CD4-positive, alpha-beta T cell treated with Interleukin-15 for 4 hours (primary cell): ENCODE measurements at regions not wholly inside any gene's neighbourhood (a gene's known extent, or its start where the extent isn't known, plus 50 kb on each side); places are given as distances from the start of the nearest gene placed in this dataset.

Experiments
- DNase-seq: peaks from one replicate; pipeline ENCODE4 v3.0.0-alpha.2; 2020; ENCODE audit warnings: low spot score

- DNase-seq, result no peak
These were observed 174.2 kb downstream of the BUD13 start for GRCh38 chr11:116598556-116598955.

GRCh38 chr11:116598036-116598435 is 174.8 kb downstream of the BUD13 start:
- DNase-seq, result no peak

DNA sequence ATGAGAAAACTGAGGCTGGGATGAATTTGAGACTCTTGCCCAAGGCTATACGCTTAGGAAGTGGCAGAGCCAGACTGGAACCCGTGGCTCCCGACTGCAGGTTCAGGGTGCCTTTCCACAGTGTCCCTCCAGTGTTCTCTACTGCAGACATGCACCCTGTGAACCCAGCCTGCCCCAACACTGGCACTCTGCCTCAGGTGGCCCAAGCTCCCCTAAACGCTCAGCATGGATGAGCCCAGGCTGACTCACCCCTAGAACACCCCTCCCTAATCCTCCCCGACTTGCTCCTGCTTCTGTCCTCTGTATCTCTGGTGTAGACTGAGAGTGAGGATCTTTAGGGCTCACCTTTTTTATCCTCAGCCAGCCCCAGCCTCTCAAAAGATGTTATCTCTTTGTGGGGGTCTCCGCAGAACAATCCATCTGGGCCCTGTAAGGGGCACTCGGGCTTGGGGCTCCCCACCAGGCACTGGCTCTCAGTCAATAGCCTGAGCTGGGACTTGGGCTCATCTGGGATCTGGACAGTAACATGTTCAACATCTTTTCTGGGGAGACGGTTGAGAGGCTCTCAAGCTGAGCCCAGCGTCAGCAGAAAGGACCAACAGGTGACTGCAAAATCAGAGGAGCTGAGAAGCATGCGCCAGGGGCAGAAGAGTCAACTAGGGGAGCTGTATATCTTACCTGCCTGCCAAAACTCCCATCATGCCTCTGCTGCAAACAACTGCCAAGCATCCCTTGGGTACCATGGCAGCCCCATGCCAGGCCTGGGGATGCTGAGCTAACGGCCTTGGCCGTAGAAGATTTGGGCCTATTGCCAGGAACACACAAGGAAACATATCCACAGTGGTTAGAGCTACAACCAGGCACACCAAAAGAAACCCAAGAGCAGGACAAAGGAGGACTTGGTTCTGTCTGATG is 176.2 kb downstream of the BUD13 start:
- no peak for DNase-seq

DNA sequence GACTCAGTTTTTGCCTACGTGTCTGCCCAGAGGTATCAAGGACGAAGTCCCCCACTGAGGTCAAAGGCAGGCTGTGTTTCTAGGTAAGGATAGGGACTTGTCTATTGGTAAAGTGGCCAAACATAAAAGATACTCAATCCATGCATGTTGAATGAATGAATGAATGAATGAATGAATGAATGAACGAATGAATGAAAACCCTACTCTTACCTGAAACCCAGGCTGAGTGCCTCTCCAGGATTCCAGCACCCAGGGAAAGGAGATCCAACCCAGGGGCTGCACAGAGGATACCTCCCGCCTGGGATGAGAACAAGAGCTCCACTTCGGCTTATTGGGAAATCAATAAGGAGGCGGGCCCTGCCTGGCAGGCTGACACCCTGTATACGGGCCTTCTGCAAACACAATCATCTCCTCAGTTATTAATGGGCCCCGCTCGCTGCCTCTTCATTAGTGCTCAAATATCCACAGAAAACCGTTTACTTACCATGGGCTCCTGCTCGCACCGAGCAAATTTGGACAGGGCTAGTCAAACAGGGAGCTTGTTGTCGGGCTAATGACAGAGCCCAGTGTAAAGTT is 177.4 kb downstream of the BUD13 start:
- DNase-seq, result no peak

DNA sequence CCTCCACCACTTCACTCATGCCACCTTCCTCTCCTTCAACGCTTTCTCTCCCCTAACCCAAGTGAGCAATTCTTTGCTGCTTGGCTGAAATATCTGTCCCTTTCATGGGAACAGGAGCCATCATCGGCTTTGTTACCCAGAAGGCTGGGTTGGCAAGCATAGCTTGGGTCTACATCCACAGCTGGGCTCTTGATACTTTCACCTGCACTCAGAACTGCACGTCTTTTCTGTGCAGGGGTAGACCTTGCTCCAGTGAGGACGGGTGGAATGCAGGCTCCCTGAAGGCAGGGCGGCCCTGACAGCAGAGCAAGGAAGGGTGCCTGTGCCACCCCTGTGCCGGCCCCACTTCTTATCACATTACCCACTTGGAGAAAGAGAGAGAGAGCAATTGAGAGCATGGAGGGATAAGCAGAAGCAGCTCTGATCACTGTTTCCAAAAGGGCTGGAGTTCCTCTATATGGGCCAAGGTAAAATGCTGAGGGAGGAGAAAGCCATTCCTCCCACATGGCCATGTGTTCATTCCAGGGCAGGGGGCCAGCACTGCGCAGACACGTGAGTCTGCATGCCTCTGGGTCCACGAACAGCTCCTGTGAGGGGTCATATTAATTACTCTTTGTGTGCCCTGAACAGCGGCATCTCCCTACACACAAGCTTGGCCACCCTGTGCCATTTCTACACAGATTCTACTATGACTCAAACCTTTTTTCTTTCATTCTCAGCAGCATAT is 181.8 kb downstream of the BUD13 start:
- DNase-seq, result no peak

- DNase-seq, result no peak
These were observed 183.4 kb downstream of the BUD13 start for GRCh38 chr11:116589402-116589801.

- DNase-seq, result no peak
These were observed 186.4 kb downstream of the BUD13 start for GRCh38 chr11:116586392-116586791.

GRCh38 chr11:116582571-116582970 is 190.2 kb downstream of the BUD13 start:
- no peak for DNase-seq

- DNase-seq, result no peak
These were observed 191.4 kb downstream of the BUD13 start for GRCh38 chr11:116581349-116581748.

GRCh38 chr11:116580799-116581198 is 192.0 kb downstream of the BUD13 start:
- no peak for DNase-seq

DNA sequence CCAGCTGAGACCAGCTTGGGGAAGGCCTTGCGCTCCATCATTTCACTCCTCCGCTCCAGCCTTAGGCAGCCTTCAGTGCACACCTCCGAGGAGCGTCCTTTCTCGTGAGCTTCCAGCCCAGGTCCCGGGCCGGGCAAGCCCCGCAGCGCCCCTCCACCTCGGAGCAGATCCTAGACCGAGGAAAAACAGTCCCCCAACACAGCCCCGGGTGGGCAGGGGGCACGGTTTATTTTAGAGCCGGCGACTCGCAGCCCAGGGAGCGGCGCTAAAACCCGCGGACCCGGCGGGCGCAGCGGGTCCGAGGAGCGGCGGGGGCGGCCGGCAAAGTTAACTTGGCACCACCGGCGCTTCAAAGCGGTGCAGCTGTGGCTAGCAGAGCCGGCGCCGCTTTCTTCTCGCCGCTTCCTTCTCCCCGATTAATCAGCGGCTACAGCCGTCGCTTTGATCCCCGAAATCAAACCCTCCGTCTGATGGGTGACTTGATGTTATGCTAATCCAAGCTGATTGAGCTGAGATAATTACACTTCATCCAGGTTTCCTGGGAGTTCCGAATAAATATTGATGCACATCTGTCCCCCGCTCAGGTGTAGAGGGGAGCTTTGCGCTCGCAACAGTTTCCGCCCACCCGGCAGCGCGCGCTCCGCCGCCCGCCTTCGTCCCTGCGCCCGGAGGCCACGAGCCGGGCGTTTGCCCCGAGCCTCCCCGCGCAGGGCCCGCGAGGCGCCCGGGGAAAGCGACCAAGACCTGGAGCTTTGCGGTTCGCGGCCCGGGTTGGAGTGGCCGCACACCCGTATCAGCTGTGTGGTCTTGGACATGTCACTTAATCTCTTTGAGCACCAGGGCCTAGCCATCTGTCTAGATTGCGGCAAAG is 192.7 kb downstream of the BUD13 start:
- DNase-seq, result no peak

DNA sequence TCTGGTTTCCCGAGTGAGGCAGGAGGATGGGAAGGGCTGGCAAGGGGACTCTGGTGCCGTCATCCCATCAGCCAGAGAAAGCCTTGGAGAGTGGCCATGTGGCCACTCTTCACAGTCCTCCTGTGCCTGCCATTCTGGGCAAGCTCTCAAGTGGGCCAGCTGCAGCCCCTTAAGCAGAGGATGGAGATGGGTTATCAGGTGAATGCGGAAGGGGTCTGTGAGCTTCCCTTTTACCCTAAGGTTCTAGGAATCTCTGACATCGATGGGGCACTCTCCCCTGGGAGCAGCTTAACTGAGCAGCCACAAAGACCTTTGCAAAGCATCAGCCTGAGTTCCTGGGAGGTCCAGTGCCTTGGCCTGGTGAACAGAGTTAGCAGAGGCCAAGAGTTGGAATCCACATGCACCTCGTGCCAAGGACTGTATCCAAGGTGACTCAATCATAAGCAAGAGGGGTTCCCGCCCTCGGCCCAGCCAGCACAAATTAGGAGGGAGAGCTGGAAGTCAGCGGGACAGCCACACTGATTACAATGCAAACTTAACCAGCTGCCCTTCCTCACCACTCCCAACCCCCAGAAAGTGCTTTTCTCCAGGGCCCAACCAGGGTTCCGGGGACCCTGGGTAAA is 193.6 kb downstream of the BUD13 start:
- no peak for DNase-seq

DNA sequence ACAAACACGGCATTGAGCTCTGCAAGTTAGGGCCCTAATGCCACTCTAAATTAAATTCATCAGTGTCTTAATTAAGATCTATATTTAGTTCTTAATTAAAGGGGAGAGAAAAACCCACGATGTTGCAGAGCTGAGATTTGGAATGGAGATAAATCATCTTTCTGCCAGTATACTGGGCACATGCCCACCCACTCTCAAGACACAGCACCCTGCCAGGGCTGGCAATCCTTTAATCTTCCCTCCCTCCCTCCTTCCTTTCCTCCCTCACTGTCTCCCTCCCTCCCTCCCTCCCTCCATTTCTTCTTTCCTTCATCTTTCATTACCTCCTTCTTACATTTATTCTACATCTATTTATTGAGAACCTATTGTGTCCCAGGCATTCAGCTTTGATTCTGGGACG is 194.8 kb downstream of the BUD13 start:
- no peak for DNase-seq

DNA sequence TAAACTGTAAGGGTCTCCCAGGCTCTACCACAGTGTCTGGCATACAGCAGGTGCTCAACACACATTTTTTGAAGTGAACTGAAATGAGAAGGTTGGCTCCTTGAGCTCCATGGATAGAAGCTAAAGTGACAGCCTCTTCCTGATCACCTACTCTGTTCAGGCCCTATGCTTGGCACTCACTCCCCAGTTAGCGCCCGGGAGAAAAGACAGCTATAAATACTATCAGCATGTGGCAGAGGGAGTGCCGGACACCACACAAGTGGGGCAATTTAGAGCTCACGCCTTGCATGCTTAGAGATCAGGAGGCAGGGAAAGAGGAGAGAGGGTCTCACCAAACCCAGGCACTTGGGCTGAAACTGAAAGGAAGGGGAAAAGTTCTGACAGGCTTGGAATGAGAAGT is 195.5 kb downstream of the BUD13 start:
- DNase-seq, result no peak

DNA sequence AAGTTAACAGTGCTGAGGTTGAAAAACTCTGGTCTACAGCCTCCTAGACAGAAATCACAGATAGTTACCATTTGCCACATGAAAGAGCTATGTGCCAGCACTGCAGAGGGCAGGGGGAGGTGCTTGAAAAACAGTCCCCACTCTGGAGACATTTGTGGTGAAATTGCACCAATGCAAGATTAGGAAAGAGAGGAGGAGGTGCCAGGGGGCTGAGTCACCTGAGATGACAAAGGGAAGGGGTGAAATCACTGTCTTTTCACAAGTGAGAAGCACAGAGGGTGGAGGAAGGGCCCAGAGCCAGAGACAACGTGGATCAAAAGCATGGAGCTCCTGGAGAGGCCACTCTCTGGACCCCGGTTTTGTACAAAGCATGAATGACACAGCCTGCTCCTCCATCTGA is 196.3 kb downstream of the BUD13 start:
- DNase-seq, result no peak

DNA sequence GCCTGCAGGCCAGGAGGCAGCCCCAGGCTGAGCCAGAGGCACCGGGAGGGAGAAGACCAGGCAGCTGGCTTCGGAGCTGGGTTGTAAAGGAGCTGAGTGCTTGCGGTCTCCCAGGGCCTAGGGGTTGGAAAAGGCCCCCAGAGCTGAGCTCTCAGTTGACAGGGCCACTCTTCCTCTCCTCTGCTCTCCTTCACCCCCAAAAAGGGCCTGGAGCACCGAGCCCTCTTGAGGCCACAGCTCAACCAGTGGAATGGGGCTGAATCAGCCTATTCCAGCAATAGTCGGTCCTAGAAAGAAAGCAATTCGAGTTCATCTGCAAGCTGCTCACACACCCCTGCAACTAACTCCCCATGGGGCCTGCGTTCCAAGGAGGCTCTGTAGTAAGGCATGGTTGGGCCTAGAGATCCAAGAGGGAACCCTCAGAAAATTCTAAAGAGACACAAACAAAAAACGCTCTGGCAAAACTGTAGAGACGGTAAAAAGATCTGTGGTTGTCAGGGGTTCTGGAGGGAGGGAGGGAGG is 205.0 kb downstream of the BUD13 start:
- no peak for DNase-seq

DNA sequence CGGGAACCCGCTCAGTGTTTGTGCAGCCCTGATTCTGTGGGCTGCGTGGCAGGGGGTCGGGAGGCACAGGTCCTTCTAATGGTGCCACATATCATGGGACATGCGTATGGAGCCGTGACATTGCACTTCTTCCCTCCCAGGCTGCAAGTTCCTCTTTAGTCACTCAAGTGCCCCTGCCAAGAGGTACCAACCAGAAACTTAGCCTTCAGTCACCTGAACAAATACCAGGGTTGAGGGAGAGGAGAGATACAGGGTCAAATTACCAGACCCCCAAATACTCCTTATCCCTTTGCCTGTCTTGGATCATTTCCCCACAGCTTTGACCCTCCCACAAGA is 209.1 kb downstream of the BUD13 start:
- DNase-seq, result no peak

GRCh38 chr11:116563028-116563711 is 209.6 kb downstream of the BUD13 start:
- DNase-seq, result no peak

GRCh38 chr11:116560589-116560988 is 212.2 kb downstream of the BUD13 start:
- DNase-seq, result no peak

DNA sequence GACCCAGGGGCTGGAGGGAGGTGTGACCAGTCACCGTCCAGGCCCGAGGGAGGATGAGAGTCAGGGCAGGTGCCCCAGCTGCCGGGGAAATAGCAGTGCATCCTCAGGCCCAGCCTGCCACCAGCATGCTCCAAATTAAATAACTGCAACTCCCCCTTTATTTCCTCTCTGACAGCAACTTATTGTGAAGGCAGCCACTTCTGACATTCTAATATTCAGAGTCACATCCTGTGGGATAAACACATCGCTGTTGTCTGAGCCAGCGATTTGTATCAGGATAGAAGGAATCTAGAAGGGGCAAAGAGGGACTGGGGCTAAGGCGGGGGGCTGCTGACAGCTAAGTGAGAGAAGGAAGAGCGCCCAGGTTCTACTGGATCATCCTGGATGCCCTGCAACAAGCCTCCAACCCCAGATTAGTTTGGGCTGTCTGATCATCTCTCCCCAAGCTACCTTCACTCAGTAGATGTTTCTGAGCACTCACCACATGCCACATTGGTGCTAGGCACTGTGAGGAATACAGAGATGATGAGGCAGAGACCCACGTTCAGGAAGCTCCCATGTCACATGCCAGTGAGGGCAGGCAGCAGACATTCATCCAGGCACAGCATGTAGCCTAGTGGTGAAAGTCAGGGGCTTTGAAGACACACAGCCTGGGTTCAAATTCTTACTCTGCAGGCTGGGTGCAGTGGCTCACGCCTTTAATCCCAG is 214.1 kb downstream of the BUD13 start:
- DNase-seq, result no peak
